ENCODE measurements at regions not wholly inside any gene's neighbourhood (a gene's known extent, or its start where the extent isn't known, plus 50 kb on each side); places are given as distances from the start of the nearest gene placed in this dataset.

DNA sequence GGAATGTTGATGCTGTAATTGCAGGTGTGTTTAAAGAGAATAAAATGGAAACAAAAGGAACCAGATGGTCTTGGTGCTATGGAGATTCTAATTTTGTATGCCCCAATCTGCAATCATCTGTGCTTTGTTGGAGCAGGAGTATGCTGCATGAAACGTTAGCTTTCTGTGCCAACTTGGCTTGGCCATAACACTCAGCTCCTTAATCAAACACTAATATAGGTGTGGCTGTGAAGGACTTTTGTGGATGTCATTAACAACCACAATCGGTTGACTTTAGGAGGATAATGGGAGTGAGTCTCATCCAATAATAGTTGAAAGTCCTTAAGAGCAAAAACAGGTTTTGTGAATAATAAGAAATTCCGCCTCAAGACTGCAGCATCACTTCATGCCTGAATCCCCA is 399.2 kb downstream of the NLGN4X start:
- intact Hi-C loops (cut with micrococcal nuclease; ENCODE audit: unreplicated experiment) = no loop called here
- H3K36me3 ChIP-seq (ENCODE audit: control insufficient read depth, insufficient read depth, low read length) = no peaks in the 10 kb centered on the region
- POLR2A ChIA-PET = no interaction called here
- no peak for TF ChIP-seq CTCF (IDR thresholded peaks at IDR 0.05; ENCODE audit: insufficient read depth in 1 of 2, low read depth in 1 of 2, low read length in 1 of 2, severe bottlenecking in 1 of 2, unreplicated experiment in 1 of 2)
- H3K4me3 ChIP-seq (ENCODE audit: low read depth, low read length) = no peak overlapping the region
- no peaks in the 10 kb centered on the region for H3K4me1 Mint-ChIP-seq (ENCODE audit: low read depth, unreplicated experiment)
- H3K4me3 Mint-ChIP-seq (ENCODE audit: unreplicated experiment) = no peak overlapping the region
- DNase-seq = no peak
- no peaks in the 10 kb centered on the region for H3K9me3 ChIP-seq
- no peak overlapping the region for H3K27ac Mint-ChIP-seq (ENCODE audit: unreplicated experiment)
- no peaks in the 10 kb centered on the region for H3K36me3 Mint-ChIP-seq (ENCODE audit: insufficient read depth, unreplicated experiment)
- BruUV-seq (replicated peaks) = no TSS peak
- CTCF ChIA-PET = no interaction called here
- H3K27me3 ChIP-seq (replicated peaks; ENCODE audit: control insufficient read depth, insufficient read depth, low read length) = no peaks in the 10 kb centered on the region
- peaks cover 12% of the 10 kb centered on the region for H3K27me3 Mint-ChIP-seq (ENCODE audit: insufficient read depth, unreplicated experiment)
- no peaks in the 10 kb centered on the region for H3K4me1 ChIP-seq
- no peaks in the 10 kb centered on the region for H3K9me3 Mint-ChIP-seq (ENCODE audit: unreplicated experiment)

GRCh38 chrX:5829060-5829459 is 399.6 kb downstream of the NLGN4X start:
- no peaks in the 10 kb centered on the region for H3K4me1 ChIP-seq
- no peak for DNase-seq
- intact Hi-C loops (cut with micrococcal nuclease; ENCODE audit: unreplicated experiment) = no loop called here
- ChIA-PET CTCF (no interaction called here), POLR2A (no interaction called here)
- BruUV-seq (replicated peaks) = no TSS peak
- H3K27ac Mint-ChIP-seq (ENCODE audit: unreplicated experiment) = no peak overlapping the region
- H3K9me3 Mint-ChIP-seq (ENCODE audit: unreplicated experiment) = no peaks in the 10 kb centered on the region
- H3K27me3 Mint-ChIP-seq (ENCODE audit: insufficient read depth, unreplicated experiment) = peaks cover 12% of the 10 kb centered on the region
- no peaks in the 10 kb centered on the region for H3K9me3 ChIP-seq
- no peak for TF ChIP-seq CTCF (IDR thresholded peaks at IDR 0.05; ENCODE audit: insufficient read depth in 1 of 2, low read depth in 1 of 2, low read length in 1 of 2, severe bottlenecking in 1 of 2, unreplicated experiment in 1 of 2)
- no peak overlapping the region for H3K4me3 ChIP-seq (ENCODE audit: low read depth, low read length)
- H3K36me3 Mint-ChIP-seq (ENCODE audit: insufficient read depth, unreplicated experiment) = no peaks in the 10 kb centered on the region
- no peaks in the 10 kb centered on the region for H3K27me3 ChIP-seq (replicated peaks; ENCODE audit: control insufficient read depth, insufficient read depth, low read length)
- H3K4me3 Mint-ChIP-seq (ENCODE audit: unreplicated experiment) = no peak overlapping the region
- no peaks in the 10 kb centered on the region for H3K4me1 Mint-ChIP-seq (ENCODE audit: low read depth, unreplicated experiment)
- H3K36me3 ChIP-seq (ENCODE audit: control insufficient read depth, insufficient read depth, low read length) = no peaks in the 10 kb centered on the region

- Mint-ChIP-seq H3K9me3 (ENCODE audit: unreplicated experiment) (no peaks in the 10 kb centered on the region), H3K27me3 (ENCODE audit: insufficient read depth, unreplicated experiment) (peaks cover 5% of the 10 kb centered on the region), H3K4me3 (ENCODE audit: unreplicated experiment) (no peak overlapping the region), H3K27ac (ENCODE audit: unreplicated experiment) (no peak overlapping the region), H3K36me3 (ENCODE audit: insufficient read depth, unreplicated experiment) (no peaks in the 10 kb centered on the region), H3K4me1 (ENCODE audit: low read depth, unreplicated experiment) (no peaks in the 10 kb centered on the region)
- no TSS peak for BruUV-seq (replicated peaks)
- ChIA-PET CTCF (no interaction called here), POLR2A (no interaction called here)
- H3K9me3 ChIP-seq = no peaks in the 10 kb centered on the region
- no peaks in the 10 kb centered on the region for H3K36me3 ChIP-seq (ENCODE audit: control insufficient read depth, insufficient read depth, low read length)
- H3K4me1 ChIP-seq = no peaks in the 10 kb centered on the region
- TF ChIP-seq CTCF (IDR thresholded peaks at IDR 0.05; ENCODE audit: insufficient read depth in 1 of 2, low read depth in 1 of 2, low read length in 1 of 2, severe bottlenecking in 1 of 2, unreplicated experiment in 1 of 2) = no peak
- DNase-seq = no peak
- H3K27me3 ChIP-seq (replicated peaks; ENCODE audit: control insufficient read depth, insufficient read depth, low read length) = no peaks in the 10 kb centered on the region
- intact Hi-C loops (cut with micrococcal nuclease; ENCODE audit: unreplicated experiment) = no loop called here
- H3K4me3 ChIP-seq (ENCODE audit: low read depth, low read length) = no peak overlapping the region
These were observed 404.8 kb downstream of the NLGN4X start for GRCh38 chrX:5823903-5824302.
